ENCODE measurements at regions not wholly inside any gene's neighbourhood (a gene's known extent, or its start where the extent isn't known, plus 50 kb on each side); places are given as distances from the start of the nearest gene placed in this dataset.

- TF ChIP-seq EZH2phosphoT487 (IDR thresholded peaks at IDR 0.05; ENCODE audit: low read depth) (no peak), CTCF (IDR thresholded peaks at IDR 0.05; ENCODE audit: low read depth, low read length) (no peak)
- Histone ChIP-seq H2AFZ (ENCODE audit: low read depth, low read length) (no peak overlapping the region), H3K9me3 (ENCODE audit: insufficient read depth, low read length) (no peaks in the 10 kb centered on the region), H3K4me1 (ENCODE audit: low read length) (peaks cover 10% of the 10 kb centered on the region), H3K4me3 (ENCODE audit: low read length) (no peak overlapping the region), H3K36me3 (replicated peaks; ENCODE audit: low read depth, low read length) (peaks cover 47% of the 10 kb centered on the region), H4K20me1 (ENCODE audit: insufficient read depth, low read length) (peaks cover 69% of the 10 kb centered on the region), H3K9ac (ENCODE audit: low read length) (no peak overlapping the region), H3K79me2 (ENCODE audit: low read length) (no peaks in the 10 kb centered on the region), H3K27ac (ENCODE audit: low read length) (no peak overlapping the region), H3K27me3 (ENCODE audit: low read depth, low read length) (no peaks in the 10 kb centered on the region), H3K4me2 (ENCODE audit: low read length) (no peak overlapping the region)
Observed at GRCh38 chr12:124396544-124397398, 101.9 kb downstream of the RFLNA start.

DNA sequence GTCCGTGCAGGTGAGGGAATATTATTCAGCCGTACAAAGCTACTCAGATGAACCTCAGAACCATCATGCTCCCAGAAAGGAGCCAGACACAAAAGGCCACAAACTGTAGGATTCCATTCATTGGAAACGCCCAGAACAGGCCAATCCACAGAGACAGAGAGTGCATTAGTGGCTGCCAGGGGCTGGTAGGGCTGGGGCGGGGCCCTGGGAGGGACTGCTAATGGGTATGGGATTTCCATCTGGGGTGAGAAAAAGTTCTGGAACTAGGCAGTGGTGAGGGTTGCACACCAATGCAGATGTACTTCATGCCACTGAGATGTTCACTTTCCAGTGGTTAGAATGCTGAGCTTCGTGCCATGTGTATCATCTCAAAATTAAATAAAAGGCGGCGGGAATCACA lies 101.1 kb downstream of the RFLNA start:
- H3K27me3 ChIP-seq (ENCODE audit: low read depth, low read length), result no peaks in the 10 kb centered on the region
- H3K79me2 ChIP-seq (ENCODE audit: low read length), result no peaks in the 10 kb centered on the region
- peaks cover 39% of the 10 kb centered on the region for H3K36me3 ChIP-seq (replicated peaks; ENCODE audit: low read depth, low read length)
- TF ChIP-seq CTCF (IDR thresholded peaks at IDR 0.05; ENCODE audit: low read depth, low read length) (no peak), EZH2phosphoT487 (IDR thresholded peaks at IDR 0.05; ENCODE audit: low read depth) (no peak)
- H3K4me1 ChIP-seq (ENCODE audit: low read length), result peaks cover 17% of the 10 kb centered on the region
- no peak overlapping the region for H3K4me2 ChIP-seq (ENCODE audit: low read length)
- H3K9ac ChIP-seq (ENCODE audit: low read length), result no peak overlapping the region
- H4K20me1 ChIP-seq (ENCODE audit: insufficient read depth, low read length), result peaks cover 68% of the 10 kb centered on the region
- H2AFZ ChIP-seq (ENCODE audit: low read depth, low read length), result no peak overlapping the region
- no peak overlapping the region for H3K27ac ChIP-seq (ENCODE audit: low read length)
- H3K4me3 ChIP-seq (ENCODE audit: low read length), result no peak overlapping the region
- H3K9me3 ChIP-seq (ENCODE audit: insufficient read depth, low read length), result no peaks in the 10 kb centered on the region

- no peaks in the 10 kb centered on the region for H3K9me3 ChIP-seq (ENCODE audit: insufficient read depth, low read length)
- no peaks in the 10 kb centered on the region for H3K27me3 ChIP-seq (ENCODE audit: low read depth, low read length)
- no peaks in the 10 kb centered on the region for H3K79me2 ChIP-seq (ENCODE audit: low read length)
- no peak overlapping the region for H2AFZ ChIP-seq (ENCODE audit: low read depth, low read length)
- no peak overlapping the region for H3K4me3 ChIP-seq (ENCODE audit: low read length)
- H3K36me3 ChIP-seq (replicated peaks; ENCODE audit: low read depth, low read length), result peaks cover 36% of the 10 kb centered on the region
- peaks cover 70% of the 10 kb centered on the region for H4K20me1 ChIP-seq (ENCODE audit: insufficient read depth, low read length)
- no peak overlapping the region for H3K4me2 ChIP-seq (ENCODE audit: low read length)
- no peak for TF ChIP-seq EZH2phosphoT487 (IDR thresholded peaks at IDR 0.05; ENCODE audit: low read depth)
- TF ChIP-seq CTCF (IDR thresholded peaks at IDR 0.05; ENCODE audit: low read depth, low read length), result no peak
- no peak overlapping the region for H3K27ac ChIP-seq (ENCODE audit: low read length)
- no peak overlapping the region for H3K9ac ChIP-seq (ENCODE audit: low read length)
- peaks cover 24% of the 10 kb centered on the region for H3K4me1 ChIP-seq (ENCODE audit: low read length)
Observed at GRCh38 chr12:124395284-124395752, 100.4 kb downstream of the RFLNA start.

DNA sequence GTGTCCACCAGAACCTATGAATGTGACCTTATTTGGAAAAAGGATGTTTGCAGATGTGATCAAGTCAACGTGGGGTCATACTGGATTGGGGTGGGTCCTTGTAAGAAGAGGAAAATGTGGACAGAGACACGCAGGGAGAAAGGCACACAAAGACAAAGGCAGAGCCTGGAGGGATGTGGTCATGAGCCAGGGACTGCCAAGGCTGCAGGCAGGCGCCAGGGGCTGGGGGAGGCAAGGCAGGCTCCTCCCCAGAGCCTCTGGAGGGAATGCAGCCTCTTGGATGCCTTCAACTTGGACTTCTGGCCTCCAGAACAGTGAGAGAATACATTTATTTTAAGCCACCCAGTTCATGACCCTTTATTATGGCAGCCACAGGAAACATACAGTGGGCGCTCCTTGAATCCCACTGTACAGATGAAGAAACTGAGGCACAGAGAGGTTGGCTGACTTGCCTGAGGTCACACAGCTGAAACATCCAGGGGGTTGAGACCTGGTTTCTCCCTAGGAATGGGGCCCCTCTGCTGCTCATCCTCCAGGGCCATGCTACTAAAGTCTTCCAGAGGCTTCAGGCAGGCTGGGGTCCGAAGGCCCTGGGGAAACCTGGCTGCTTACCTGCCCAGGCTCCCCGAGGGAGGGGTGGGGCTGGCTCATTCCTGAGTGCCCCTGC lies 99.7 kb downstream of the RFLNA start:
- Histone ChIP-seq H3K27me3 (ENCODE audit: low read depth, low read length) (no peaks in the 10 kb centered on the region), H3K79me2 (ENCODE audit: low read length) (no peaks in the 10 kb centered on the region), H3K4me2 (ENCODE audit: low read length) (no peak overlapping the region), H3K9ac (ENCODE audit: low read length) (no peak overlapping the region), H3K9me3 (ENCODE audit: insufficient read depth, low read length) (no peaks in the 10 kb centered on the region), H3K4me3 (ENCODE audit: low read length) (no peak overlapping the region), H2AFZ (ENCODE audit: low read depth, low read length) (no peak overlapping the region), H3K36me3 (replicated peaks; ENCODE audit: low read depth, low read length) (peaks cover 37% of the 10 kb centered on the region), H4K20me1 (ENCODE audit: insufficient read depth, low read length) (peaks cover 70% of the 10 kb centered on the region), H3K4me1 (ENCODE audit: low read length) (peaks cover 28% of the 10 kb centered on the region), H3K27ac (ENCODE audit: low read length) (no peak overlapping the region)
- TF ChIP-seq EZH2phosphoT487 (IDR thresholded peaks at IDR 0.05; ENCODE audit: low read depth) (no peak), CTCF (IDR thresholded peaks at IDR 0.05; ENCODE audit: low read depth, low read length) (no peak)

Data from OCI-LY3 (cell line).